Vagina (tissue), 2 donors: ENCODE measurements at regions not wholly inside any gene's neighbourhood (a gene's known extent, or its start where the extent isn't known, plus 50 kb on each side); places are given as distances from the start of the nearest gene placed in this dataset.
"Not testable (repeated sequence)": the region's sequence is repeated elsewhere in the genome, so short reads cannot be mapped to it uniquely, and the experiment has no call there.

Experiments
- DNase-seq, 2 donors: peaks; one replicate each; pipeline ENCODE4 v3.0.0-alpha.2; 2017; ENCODE audit errors: extremely low spot score in 2 of 2
- H3K27ac ChIP-seq: fragments of 200-600 bp; sonication (generic); one replicate; pipeline ENCODE4 v1.5.1; 2019
- H3K27me3 ChIP-seq: fragments of 200-600 bp; sonication (generic); one replicate; pipeline ENCODE4 v1.5.1; 2019
- H3K36me3 ChIP-seq, 2 donors: fragments of 200-600 bp; sonication (generic); one replicate each; pipeline ENCODE4 v1.5.1; 2017 to 2019
- H3K4me1 ChIP-seq: fragments of 200-600 bp; sonication (generic); one replicate; pipeline ENCODE4 v1.5.1; 2019
- H3K4me3 ChIP-seq, 2 donors: fragments of 200-600 bp; sonication (generic); 1 replicate in 1 of 2; 2 replicates in 1 of 2; pipeline ENCODE4 v1.5.1; 2016 to 2019
- H3K9me3 ChIP-seq: fragments of 200-600 bp; sonication (generic); one replicate; pipeline ENCODE4 v1.5.1; 2019
- CTCF ChIP-seq, 3 experiments: fragments of 450-650 bp in 2 of 3; fragments of 200-600 bp in 1 of 3; sonication (generic) in 1 of 3; IDR thresholded peaks; one replicate each; pipeline ENCODE4 v1.5.1; 2017 to 2019; ENCODE audit warnings: antibody characterized with exemption in 3 of 3, mild to moderate bottlenecking in 2 of 3, moderate library complexity in 2 of 3
- POLR2A ChIP-seq, 2 donors: fragments of 450-650 bp; IDR thresholded peaks; one replicate each; pipeline ENCODE4 v1.6.1; 2017; ENCODE audit warnings: antibody characterized with exemption in 2 of 2, mild to moderate bottlenecking in 2 of 2, moderate library complexity in 2 of 2
- POLR2AphosphoS5 ChIP-seq, 2 donors: sonication (generic); formaldehyde crosslinking; IDR thresholded peaks; one replicate each; pipeline ENCODE4 v1.9.0; 2017; ENCODE audit warnings: antibody characterized with exemption in 2 of 2, mild to moderate bottlenecking in 2 of 2, low read depth in 1 of 2; ENCODE audit not compliant: insufficient read depth in 1 of 2
- intact Hi-C: fragments of 100-400 bp; cut with DNase I; formaldehyde crosslinking; loops from one replicate; pipeline ENCODE4 v1.15.1; 2023

- no peak for DNase-seq
- H3K4me1 ChIP-seq: no peaks in the 10 kb centered on the region
- TF ChIP-seq POLR2A (IDR thresholded peaks at IDR 0.05) (no peak), POLR2AphosphoS5 (IDR thresholded peaks at IDR 0.05; ENCODE audit: insufficient read depth in 1 of 2, low read depth in 1 of 2) (no peak), CTCF (IDR thresholded peaks at IDR 0.05) (no peak)
- H3K36me3 ChIP-seq: no peaks in the 10 kb centered on the region
- no peak overlapping the region for H3K27ac ChIP-seq
- no peaks in the 10 kb centered on the region for H3K27me3 ChIP-seq
- intact Hi-C loops: no loop called here
- no peak overlapping the region for H3K4me3 ChIP-seq
- H3K9me3 ChIP-seq: no peaks in the 10 kb centered on the region
These were observed 1330.7 kb upstream of the TMEM132C start for GRCh38 chr12:126936181-126936851.

- Histone ChIP-seq H3K36me3 (no peaks in the 10 kb centered on the region), H3K4me3 (no peak overlapping the region), H3K4me1 (no peaks in the 10 kb centered on the region), H3K27ac (no peak overlapping the region), H3K9me3 (no peaks in the 10 kb centered on the region), H3K27me3 (no peaks in the 10 kb centered on the region)
- TF ChIP-seq POLR2A (IDR thresholded peaks at IDR 0.05) (no peak), CTCF (IDR thresholded peaks at IDR 0.05) (no peak), POLR2AphosphoS5 (IDR thresholded peaks at IDR 0.05; ENCODE audit: insufficient read depth in 1 of 2, low read depth in 1 of 2) (no peak)
- DNase-seq: no peak
- intact Hi-C loops: no loop called here
These were observed 1329.5 kb upstream of the TMEM132C start for GRCh38 chr12:126937431-126937830.

- no peaks in the 10 kb centered on the region for H3K36me3 ChIP-seq
- no peak overlapping the region for H3K27ac ChIP-seq
- no peak overlapping the region for H3K4me3 ChIP-seq
- H3K4me1 ChIP-seq: no peaks in the 10 kb centered on the region
- no peaks in the 10 kb centered on the region for H3K27me3 ChIP-seq
- intact Hi-C loops: no loop called here
- DNase-seq: no peak
- no peaks in the 10 kb centered on the region for H3K9me3 ChIP-seq
- TF ChIP-seq POLR2AphosphoS5 (IDR thresholded peaks at IDR 0.05; ENCODE audit: insufficient read depth in 1 of 2, low read depth in 1 of 2) (no peak), CTCF (IDR thresholded peaks at IDR 0.05) (no peak), POLR2A (IDR thresholded peaks at IDR 0.05) (no peak)
These were observed 1322.3 kb upstream of the TMEM132C start for GRCh38 chr12:126944684-126945083.

GRCh38 chr12:126946958-126947357, 1320.0 kb upstream of the TMEM132C start:
- intact Hi-C loops, H3K27ac ChIP-seq, DNase-seq: not testable (repeated sequence)

GRCh38 chr12:126949558-126949957, 1317.4 kb upstream of the TMEM132C start:
- no peak for TF ChIP-seq CTCF (IDR thresholded peaks at IDR 0.05)
- no peak for TF ChIP-seq POLR2AphosphoS5 (IDR thresholded peaks at IDR 0.05; ENCODE audit: insufficient read depth in 1 of 2, low read depth in 1 of 2)
- TF ChIP-seq POLR2A (IDR thresholded peaks at IDR 0.05): no peak
- Histone ChIP-seq H3K27me3 (no peaks in the 10 kb centered on the region), H3K4me1 (no peaks in the 10 kb centered on the region), H3K4me3 (no peak overlapping the region), H3K36me3 (no peaks in the 10 kb centered on the region), H3K27ac (no peak overlapping the region), H3K9me3 (no peaks in the 10 kb centered on the region)
- no peak for DNase-seq
- intact Hi-C loops: no loop called here

More at GRCh38 chr12:126946958-126947357, 1320.0 kb upstream of the TMEM132C start:
- H3K9me3 ChIP-seq, H3K4me1 ChIP-seq, H3K4me3 ChIP-seq, H3K27me3 ChIP-seq, H3K36me3 ChIP-seq: not testable (repeated sequence)
